GM19467 (cell line): ENCODE measurements at regions not wholly inside any gene's neighbourhood (a gene's known extent, or its start where the extent isn't known, plus 50 kb on each side); places are given as distances from the start of the nearest gene placed in this dataset.
"Not testable (repeated sequence)": the region's sequence is repeated elsewhere in the genome, so short reads cannot be mapped to it uniquely, and the experiment has no call there.

Experiments used
- ATAC-seq: cut with Tn5 transposase; IDR thresholded peaks from one replicate; pipeline ENCODE4 v1.9.1; 2021; ENCODE audit warnings: mild to moderate bottlenecking, moderate library complexity; ENCODE audit not compliant: unreplicated experiment

GRCh38 chr2:17460371-17461086 lies 57.7 kb downstream of the RAD51AP2 start:
- no peak for ATAC-seq

GRCh38 chr2:17455343-17455742 lies 62.9 kb downstream of the RAD51AP2 start:
- no peak for ATAC-seq

GRCh38 chr2:17446191-17446590 lies 72.0 kb downstream of the RAD51AP2 start:
- ATAC-seq = not testable (repeated sequence)

- no peak for ATAC-seq
Observed at GRCh38 chr2:17445744-17446143, 72.5 kb downstream of the RAD51AP2 start.

GRCh38 chr2:17442334-17442733 lies 75.9 kb downstream of the RAD51AP2 start:
- no peak for ATAC-seq

- ATAC-seq = no peak
Observed at GRCh38 chr2:17441790-17442189, 76.5 kb downstream of the RAD51AP2 start.

GRCh38 chr2:17441055-17441771 lies 77.0 kb downstream of the RAD51AP2 start:
- ATAC-seq = no peak

GRCh38 chr2:17430326-17430725 lies 87.9 kb downstream of the RAD51AP2 start:
- ATAC-seq = no peak

- no peak for ATAC-seq
Observed at GRCh38 chr2:17429130-17429529, 89.1 kb downstream of the RAD51AP2 start.

- no peak for ATAC-seq
Observed at GRCh38 chr2:17427401-17427800, 90.8 kb downstream of the RAD51AP2 start.

GRCh38 chr2:17426743-17427142 lies 91.5 kb downstream of the RAD51AP2 start:
- no peak for ATAC-seq

GRCh38 chr2:17422061-17422460 lies 96.2 kb downstream of the RAD51AP2 start:
- no peak for ATAC-seq

- no peak for ATAC-seq
Observed at GRCh38 chr2:17416884-17417391, 101.3 kb downstream of the RAD51AP2 start.

- ATAC-seq = no peak
Observed at GRCh38 chr2:17413036-17413435, 105.2 kb downstream of the RAD51AP2 start.

- no peak for ATAC-seq
Observed at GRCh38 chr2:17401096-17401495, 117.1 kb downstream of the RAD51AP2 start.

- no peak for ATAC-seq
Observed at GRCh38 chr2:17398770-17399169, 119.5 kb downstream of the RAD51AP2 start.

- ATAC-seq = no peak
Observed at GRCh38 chr2:17388798-17389197, 129.4 kb downstream of the RAD51AP2 start.

GRCh38 chr2:17387591-17387990 lies 130.6 kb downstream of the RAD51AP2 start:
- no peak for ATAC-seq

- ATAC-seq = no peak
Observed at GRCh38 chr2:17386771-17387170, 131.5 kb downstream of the RAD51AP2 start.

- ATAC-seq = no peak
Observed at GRCh38 chr2:17380003-17380402, 138.2 kb downstream of the RAD51AP2 start.

GRCh38 chr2:17375262-17375661 lies 143.0 kb downstream of the RAD51AP2 start:
- ATAC-seq = no peak

- ATAC-seq = no peak
Observed at GRCh38 chr2:17373741-17374140, 144.5 kb downstream of the RAD51AP2 start.
